GM18861 (cell line): ENCODE measurements at regions not wholly inside any gene's neighbourhood (a gene's known extent, or its start where the extent isn't known, plus 50 kb on each side); places are given as distances from the start of the nearest gene placed in this dataset.

ENCODE experiments used
- ATAC-seq: cut with Tn5 transposase; IDR thresholded peaks from one replicate; pipeline ENCODE4 v1.9.1; 2021; ENCODE audit not compliant: unreplicated experiment

- no peak for ATAC-seq
Measured at GRCh38 chr5:29995154-29995553, 1198.3 kb upstream of the CDH6 start.

GRCh38 chr5:29994519-29994918, 1199.0 kb upstream of the CDH6 start:
- no peak for ATAC-seq

- no peak for ATAC-seq
Measured at GRCh38 chr5:29993286-29993685, 1200.2 kb upstream of the CDH6 start.

- no peak for ATAC-seq
Measured at GRCh38 chr5:29992248-29992647, 1201.2 kb upstream of the CDH6 start.

GRCh38 chr5:29990681-29991080, 1202.8 kb upstream of the CDH6 start:
- no peak for ATAC-seq

GRCh38 chr5:29984156-29984540, 1209.3 kb upstream of the CDH6 start:
- ATAC-seq: no peak

- no peak for ATAC-seq
Measured at GRCh38 chr5:29983528-29984155, 1209.8 kb upstream of the CDH6 start.

- ATAC-seq: no peak
Measured at GRCh38 chr5:29982457-29982856, 1211.0 kb upstream of the CDH6 start.

- ATAC-seq: no peak
Measured at GRCh38 chr5:29972597-29972996, 1220.9 kb upstream of the CDH6 start.

- ATAC-seq: no peak
Measured at GRCh38 chr5:29963956-29964355, 1229.5 kb upstream of the CDH6 start.

- ATAC-seq: no peak
Measured at GRCh38 chr5:29960323-29960722, 1233.2 kb upstream of the CDH6 start.

GRCh38 chr5:29950416-29951145, 1242.9 kb upstream of the CDH6 start:
- no peak for ATAC-seq

GRCh38 chr5:29949301-29949872, 1244.1 kb upstream of the CDH6 start:
- ATAC-seq: no peak

- ATAC-seq: no peak
Measured at GRCh38 chr5:29944327-29944726, 1249.2 kb upstream of the CDH6 start.

GRCh38 chr5:29942089-29942488, 1251.4 kb upstream of the CDH6 start:
- ATAC-seq: no peak

- no peak for ATAC-seq
Measured at GRCh38 chr5:29939988-29940387, 1253.5 kb upstream of the CDH6 start.

GRCh38 chr5:29935371-29935770, 1258.1 kb upstream of the CDH6 start:
- no peak for ATAC-seq

GRCh38 chr5:29930316-29930715, 1263.2 kb upstream of the CDH6 start:
- ATAC-seq: no peak

GRCh38 chr5:29924107-29924506, 1269.4 kb upstream of the CDH6 start:
- ATAC-seq: no peak

- ATAC-seq: no peak
Measured at GRCh38 chr5:29905626-29906353, 1287.7 kb upstream of the CDH6 start.

GRCh38 chr5:29902859-29903258, 1290.6 kb upstream of the CDH6 start:
- no peak for ATAC-seq

- no peak for ATAC-seq
Measured at GRCh38 chr5:29899583-29899982, 1293.9 kb upstream of the CDH6 start.
